ENCODE measurements at regions not wholly inside any gene's neighbourhood (a gene's known extent, or its start where the extent isn't known, plus 50 kb on each side); places are given as distances from the start of the nearest gene placed in this dataset.

GRCh38 chr1:232718928-232719927 is 86.0 kb upstream of the MAP10 start:
- no peak for ATAC-seq
- no peak overlapping the region for H3K4me3 ChIP-seq (ENCODE audit: low read length)
- no peaks in the 10 kb centered on the region for H3K79me2 ChIP-seq (ENCODE audit: low read length)
- 0 out of 2 replicates have a peak, but pooled peaks cover 8% of the 10 kb centered on the region for H3K9me3 ChIP-seq (ENCODE audit: low read length)
- H3K4me2 ChIP-seq (ENCODE audit: low read length): no peak overlapping the region
- H3K9me2 ChIP-seq (replicated peaks; ENCODE audit: low read length): no peaks in the 10 kb centered on the region
- H3K27ac ChIP-seq (ENCODE audit: low read length): no peak overlapping the region
- intact Hi-C loops (cut with micrococcal nuclease): no loop called here
- H3K4me1 ChIP-seq (ENCODE audit: insufficient read depth, low read length): peaks cover 8% of the 10 kb centered on the region
- CTCF ChIA-PET: no interaction called here
- DNase-seq: no peak
- H3K9ac ChIP-seq (ENCODE audit: low read length): no peak overlapping the region
- no peaks in the 10 kb centered on the region for H3K36me3 ChIP-seq (ENCODE audit: low read depth, low read length)
- POLR2A ChIA-PET (ENCODE audit: unreplicated experiment): no interaction called here
- TF ChIP-seq CTCF (conservative IDR thresholded peaks at IDR 0.05; ENCODE audit: low read depth, low read length) (no peak), EZH2 (IDR thresholded peaks at IDR 0.05; ENCODE audit: low read length, unreplicated experiment) (no peak), EZH2phosphoT487 (IDR thresholded peaks at IDR 0.05; ENCODE audit: borderline replicate concordance, low read length) (no peak)
- H3K27me3 ChIP-seq (ENCODE audit: low read length): no peaks in the 10 kb centered on the region
- no peaks in the 10 kb centered on the region for H4K20me1 ChIP-seq (ENCODE audit: low read length)
- H3F3A ChIP-seq (ENCODE audit: low read length, unreplicated experiment): no peaks in the 10 kb centered on the region
- BruUV-seq (replicated peaks): no TSS peak
- H2AFZ ChIP-seq (ENCODE audit: low read length): no peak overlapping the region

DNA sequence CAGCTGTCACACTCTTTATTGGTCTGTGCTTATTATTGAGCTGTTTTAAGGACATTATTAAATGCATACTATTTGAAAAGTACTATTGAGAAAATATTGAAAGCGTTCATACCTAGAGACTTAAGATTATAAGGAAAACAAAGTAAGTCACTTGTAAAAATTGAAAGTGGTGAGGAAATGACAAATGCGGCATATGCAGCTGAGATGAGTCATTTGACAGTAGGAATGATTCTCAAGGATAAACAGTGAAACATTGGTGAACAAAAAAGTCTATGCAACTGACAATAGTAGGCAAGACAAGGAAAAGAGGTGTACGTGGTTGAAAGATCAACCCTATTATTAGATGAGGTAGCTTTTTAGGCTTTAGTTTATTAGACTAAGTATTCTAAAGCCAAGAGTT is 82.6 kb upstream of the MAP10 start:
- Histone ChIP-seq H3K27me3 (ENCODE audit: low read length) (no peaks in the 10 kb centered on the region), H3K9ac (ENCODE audit: low read length) (no peak overlapping the region), H3K9me3 (ENCODE audit: low read length) (0 out of 2 replicates have a peak, but pooled peaks cover 8% of the 10 kb centered on the region), H3K4me2 (ENCODE audit: low read length) (no peak overlapping the region), H3K27ac (ENCODE audit: low read length) (no peak overlapping the region), H3K4me3 (ENCODE audit: low read length) (no peak overlapping the region), H3F3A (ENCODE audit: low read length, unreplicated experiment) (peaks cover 9% of the 10 kb centered on the region), H3K4me1 (ENCODE audit: insufficient read depth, low read length) (peaks cover 25% of the 10 kb centered on the region), H4K20me1 (ENCODE audit: low read length) (no peaks in the 10 kb centered on the region), H3K36me3 (ENCODE audit: low read depth, low read length) (no peaks in the 10 kb centered on the region), H3K79me2 (ENCODE audit: low read length) (no peaks in the 10 kb centered on the region), H3K9me2 (replicated peaks; ENCODE audit: low read length) (no peaks in the 10 kb centered on the region), H2AFZ (ENCODE audit: low read length) (no peak overlapping the region)
- peak; percentile 66 for DNase-seq
- intact Hi-C loops (cut with micrococcal nuclease): loop anchor here (5.0 kb wide), 1 partner anchor 85 kb away; no protein-coding TSS in a partner anchor
- CTCF ChIA-PET: no interaction called here
- ATAC-seq: peak; percentile 43
- POLR2A ChIA-PET (ENCODE audit: unreplicated experiment): no interaction called here
- BruUV-seq (replicated peaks): no TSS peak
- no peak for TF ChIP-seq CTCF (conservative IDR thresholded peaks at IDR 0.05; ENCODE audit: low read depth, low read length)
- no peak for TF ChIP-seq EZH2phosphoT487 (IDR thresholded peaks at IDR 0.05; ENCODE audit: borderline replicate concordance, low read length)
- no peak for TF ChIP-seq EZH2 (IDR thresholded peaks at IDR 0.05; ENCODE audit: low read length, unreplicated experiment)
